Transverse colon (tissue), 4 donors: ENCODE measurements at regions not wholly inside any gene's neighbourhood (a gene's known extent, or its start where the extent isn't known, plus 50 kb on each side); places are given as distances from the start of the nearest gene placed in this dataset.

Source experiments
- DNase-seq: peaks from one replicate; pipeline ENCODE4 v3.0.0-alpha.2; 2019
- H3K27ac ChIP-seq, 4 donors: fragments of 200-600 bp; sonication (generic); 2 replicates each; pipeline ENCODE4 v1.5.1; 2016 to 2018; ENCODE audit warnings: inconsistent platforms in 4 of 4
- H3K27me3 ChIP-seq: fragments of 200-600 bp; sonication (generic); 2 replicates; pipeline ENCODE4 v1.5.1; 2017; ENCODE audit warnings: inconsistent platforms
- H3K36me3 ChIP-seq, 4 donors: fragments of 200-600 bp; sonication (generic); 2 replicates each; pipeline ENCODE4 v1.5.1; 2017 to 2019; ENCODE audit warnings: inconsistent platforms in 4 of 4
- H3K4me1 ChIP-seq, 4 donors: fragments of 200-600 bp; sonication (generic); 2 replicates each; pipeline ENCODE4 v1.5.1; 2017 to 2020; ENCODE audit warnings: inconsistent platforms in 4 of 4
- H3K4me3 ChIP-seq, 4 donors: fragments of 200-600 bp; sonication (generic); 1 replicate in 1 of 4; 2 replicates in 3 of 4; pipeline versions ENCODE4 v1.5.1 to v1.6.1; 2017 to 2019; ENCODE audit warnings: inconsistent platforms in 4 of 4
- H3K9me3 ChIP-seq, 2 donors: fragments of 200-600 bp; sonication (generic); 2 replicates each; pipeline ENCODE4 v1.5.1; 2017 to 2019; ENCODE audit warnings: inconsistent platforms in 2 of 2
- EP300 ChIP-seq: sonication (generic); formaldehyde crosslinking; IDR thresholded peaks from one replicate; pipeline ENCODE4 v1.6.1; 2017; ENCODE audit warnings: antibody characterized with exemption, low read depth
- POLR2A ChIP-seq: fragments of 450-650 bp; IDR thresholded peaks from one replicate; pipeline ENCODE4 v1.6.1; 2016; ENCODE audit warnings: antibody characterized with exemption, mild to moderate bottlenecking, moderate library complexity
- POLR2AphosphoS5 ChIP-seq, 3 donors: sonication (generic); formaldehyde crosslinking; IDR thresholded peaks; one replicate each; pipeline ENCODE4 v1.6.1; 2016; ENCODE audit warnings: antibody characterized with exemption in 3 of 3
- WGBS, 2 donors: methylation state at CpG; one replicate each; pipeline ENCODE4 v1.1.5; 2018; ENCODE audit warnings: low coverage in 1 of 2; 5-methylcytosine and 5-hydroxymethylcytosine counted together
- in situ Hi-C, 4 donors: fragments of 200-750 bp; cut with MboI; loops; one replicate each; pipeline versions ENCODE4 v1.15.0 to v1.15.1; 2017; ENCODE audit warnings: low sequenced_read_pairs in 3 of 4, low pct_ligation_motif_present in 1 of 4, low pct_unique_long_range_greater_than_20kb in 1 of 4
- intact Hi-C: fragments of 100-400 bp; cut with DNase I; formaldehyde crosslinking; loops from one replicate; pipeline ENCODE4 v1.15.1; 2023; ENCODE audit warnings: low total_unique reads
- TF ChIP-seq, protein P1 (sequence below), 5 experiments: fragments of 200-600 bp in 3 of 5; fragments of 450-650 bp in 2 of 5; sonication (generic) in 3 of 5; IDR thresholded peaks; 1 replicate in 2 of 5; 2 replicates in 3 of 5; pipeline ENCODE4 v1.5.1; 2016 to 2017; ENCODE audit warnings: antibody characterized with exemption in 5 of 5, inconsistent platforms in 3 of 5, mild to moderate bottlenecking in 2 of 5, moderate library complexity in 1 of 5

DNA sequence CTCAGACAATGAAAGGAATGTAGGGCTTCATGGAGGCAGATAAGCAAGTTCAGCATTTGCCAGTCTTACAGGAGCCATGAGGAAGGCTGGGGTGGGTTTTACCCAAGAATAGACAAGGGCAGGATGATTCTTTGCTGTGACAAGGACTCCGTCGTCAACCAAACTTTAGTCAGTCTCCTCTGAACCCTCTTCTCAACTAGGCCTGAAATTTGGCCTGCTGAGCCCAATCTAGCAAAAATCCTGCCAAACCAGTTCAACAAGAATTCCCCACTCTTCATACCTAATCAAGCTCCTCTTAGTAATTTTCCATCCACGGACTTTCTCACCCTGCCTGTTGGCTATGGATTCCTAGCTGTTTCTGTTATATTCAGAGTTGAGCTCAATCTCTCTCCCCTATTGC, 280.5 kb downstream of the TBL1XR1 start:
- in situ Hi-C loops (no loop called here), intact Hi-C loops (no loop called here)
- no peaks in the 10 kb centered on the region for H3K36me3 ChIP-seq
- H3K4me1 ChIP-seq = peaks cover 0 to 3% (median 0%) of the 10 kb centered on the region in 4 donors
- no peaks in the 10 kb centered on the region for H3K27me3 ChIP-seq
- no peak for DNase-seq
- no peaks in the 10 kb centered on the region for H3K9me3 ChIP-seq
- no peak overlapping the region for H3K4me3 ChIP-seq
- TF ChIP-seq POLR2A (no peak), POLR2AphosphoS5 (IDR thresholded peaks at IDR 0.05) (no peak), EP300 (no peak)
- TF ChIP-seq, protein P1, sequence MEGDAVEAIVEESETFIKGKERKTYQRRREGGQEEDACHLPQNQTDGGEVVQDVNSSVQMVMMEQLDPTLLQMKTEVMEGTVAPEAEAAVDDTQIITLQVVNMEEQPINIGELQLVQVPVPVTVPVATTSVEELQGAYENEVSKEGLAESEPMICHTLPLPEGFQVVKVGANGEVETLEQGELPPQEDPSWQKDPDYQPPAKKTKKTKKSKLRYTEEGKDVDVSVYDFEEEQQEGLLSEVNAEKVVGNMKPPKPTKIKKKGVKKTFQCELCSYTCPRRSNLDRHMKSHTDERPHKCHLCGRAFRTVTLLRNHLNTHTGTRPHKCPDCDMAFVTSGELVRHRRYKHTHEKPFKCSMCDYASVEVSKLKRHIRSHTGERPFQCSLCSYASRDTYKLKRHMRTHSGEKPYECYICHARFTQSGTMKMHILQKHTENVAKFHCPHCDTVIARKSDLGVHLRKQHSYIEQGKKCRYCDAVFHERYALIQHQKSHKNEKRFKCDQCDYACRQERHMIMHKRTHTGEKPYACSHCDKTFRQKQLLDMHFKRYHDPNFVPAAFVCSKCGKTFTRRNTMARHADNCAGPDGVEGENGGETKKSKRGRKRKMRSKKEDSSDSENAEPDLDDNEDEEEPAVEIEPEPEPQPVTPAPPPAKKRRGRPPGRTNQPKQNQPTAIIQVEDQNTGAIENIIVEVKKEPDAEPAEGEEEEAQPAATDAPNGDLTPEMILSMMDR (IDR thresholded peaks at IDR 0.05) = no peak
- no peak overlapping the region for H3K27ac ChIP-seq
- 9 to 64% methylated on average over 1 to 3 of the region's 3 CpGs for WGBS, 2 donors

DNA sequence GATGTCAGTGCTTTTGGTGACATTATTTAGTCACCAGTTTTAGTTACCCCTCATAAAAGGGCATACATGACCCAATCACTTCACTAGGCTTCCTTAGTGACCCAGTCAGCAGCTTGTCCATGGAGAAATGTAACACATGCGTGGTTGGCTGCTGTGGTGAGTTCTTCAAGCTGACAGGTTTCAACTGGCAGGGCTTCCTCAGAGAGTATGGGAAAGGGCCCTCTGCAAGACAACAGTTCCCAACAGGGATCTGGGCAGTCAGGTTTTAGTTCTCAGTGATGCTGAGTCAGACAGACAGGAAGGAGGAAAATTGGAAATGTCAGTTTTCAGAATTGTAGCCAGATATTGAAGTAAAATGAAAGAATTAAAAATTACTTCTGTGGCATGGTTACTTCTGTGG, 282.5 kb downstream of the TBL1XR1 start:
- TF ChIP-seq, protein P1 (IDR thresholded peaks at IDR 0.05) = no peak
- TF ChIP-seq POLR2AphosphoS5 (IDR thresholded peaks at IDR 0.05) (no peak), POLR2A (no peak), EP300 (no peak)
- H3K27me3 ChIP-seq = no peaks in the 10 kb centered on the region
- in situ Hi-C loops (no loop called here), intact Hi-C loops (no loop called here)
- DNase-seq = no peak
- H3K9me3 ChIP-seq = no peaks in the 10 kb centered on the region
- no peak overlapping the region for H3K27ac ChIP-seq
- H3K36me3 ChIP-seq = no peaks in the 10 kb centered on the region
- 89% methylated on average over 1 of the region's 1 CpG; no CpG with 5 or more reads in 1 of the 2 donors for WGBS, 2 donors
- no peak overlapping the region for H3K4me3 ChIP-seq
- H3K4me1 ChIP-seq = peaks cover 0 to 3% (median 0%) of the 10 kb centered on the region in 4 donors

DNA sequence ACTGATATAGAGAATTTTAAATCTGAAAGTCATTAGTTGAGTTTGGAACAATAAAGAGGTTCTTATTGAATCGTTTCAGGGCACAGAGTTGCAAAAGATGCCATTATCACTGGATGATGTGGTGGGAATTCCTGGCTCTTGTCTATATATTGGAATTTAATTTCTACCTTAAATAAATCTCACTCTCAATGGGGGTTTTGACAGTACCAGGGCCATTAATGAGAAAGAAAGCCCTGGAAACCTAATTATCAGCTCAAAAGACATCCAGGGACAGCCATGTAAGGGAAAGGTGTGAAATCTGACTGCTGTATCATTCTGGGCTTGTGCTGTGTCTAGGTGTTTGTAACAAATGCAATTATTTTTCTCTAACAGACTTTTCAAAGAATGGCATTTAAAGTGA, 285.7 kb downstream of the TBL1XR1 start:
- in situ Hi-C loops (no loop called here), intact Hi-C loops (no loop called here)
- Histone ChIP-seq H3K9me3 (no peaks in the 10 kb centered on the region), H3K27me3 (no peaks in the 10 kb centered on the region), H3K4me1 (peaks cover 0 to 2% (median 0%) of the 10 kb centered on the region in 4 donors), H3K36me3 (no peaks in the 10 kb centered on the region), H3K4me3 (no peak overlapping the region), H3K27ac (no peak overlapping the region)
- DNase-seq = no peak
- no peak for TF ChIP-seq POLR2AphosphoS5 (IDR thresholded peaks at IDR 0.05)
- TF ChIP-seq POLR2A = no peak
- no peak for TF ChIP-seq EP300
- TF ChIP-seq, protein P1 (IDR thresholded peaks at IDR 0.05) = no peak
- 60 to 67% methylated on average over 1 of the region's 1 CpG for WGBS, 2 donors

DNA sequence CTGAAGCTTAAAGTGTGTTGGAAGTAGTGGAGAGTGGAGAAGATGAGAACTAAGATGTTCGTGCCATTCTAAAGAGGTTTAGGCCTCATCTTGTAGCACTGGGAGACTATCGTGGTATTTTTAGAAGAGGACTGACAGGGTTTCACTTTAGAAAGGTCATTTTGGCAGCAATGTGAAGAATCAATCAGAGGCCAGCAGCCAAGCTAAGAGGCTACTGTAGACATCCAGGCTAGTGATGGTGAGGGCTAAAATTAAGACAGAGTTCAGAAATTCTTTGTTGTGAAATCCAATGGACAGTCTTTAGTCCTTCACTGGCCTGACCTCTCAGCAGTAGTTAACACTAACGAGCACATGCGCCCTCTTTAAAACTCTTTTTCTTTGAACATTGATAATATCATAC, 288.2 kb downstream of the TBL1XR1 start:
- no peaks in the 10 kb centered on the region for H3K4me1 ChIP-seq
- in situ Hi-C loops = no loop called here
- no peaks in the 10 kb centered on the region for H3K9me3 ChIP-seq
- TF ChIP-seq POLR2A (no peak), POLR2AphosphoS5 (IDR thresholded peaks at IDR 0.05) (no peak), EP300 (no peak)
- TF ChIP-seq, protein P1 (IDR thresholded peaks at IDR 0.05) = no peak
- WGBS, 2 donors = 86 to 92% methylated on average over 4 of the region's 4 CpGs
- H3K4me3 ChIP-seq = no peak overlapping the region
- no peak for DNase-seq
- no peaks in the 10 kb centered on the region for H3K27me3 ChIP-seq
- intact Hi-C loops = loop anchor here (10.0 kb wide), 1 partner anchor 1836 kb away; no protein-coding TSS in a partner anchor
- no peaks in the 10 kb centered on the region for H3K36me3 ChIP-seq
- H3K27ac ChIP-seq = no peak overlapping the region
